ENCODE measurements at regions not wholly inside any gene's neighbourhood (a gene's known extent, or its start where the extent isn't known, plus 50 kb on each side); places are given as distances from the start of the nearest gene placed in this dataset.

GRCh38 chr15:31211353-31211752, 109.8 kb upstream of the TRPM1 start:
- no peak for TF ChIP-seq EZH2 (IDR thresholded peaks at IDR 0.05; ENCODE audit: borderline replicate concordance, low read length)
- TF ChIP-seq, protein P1, sequence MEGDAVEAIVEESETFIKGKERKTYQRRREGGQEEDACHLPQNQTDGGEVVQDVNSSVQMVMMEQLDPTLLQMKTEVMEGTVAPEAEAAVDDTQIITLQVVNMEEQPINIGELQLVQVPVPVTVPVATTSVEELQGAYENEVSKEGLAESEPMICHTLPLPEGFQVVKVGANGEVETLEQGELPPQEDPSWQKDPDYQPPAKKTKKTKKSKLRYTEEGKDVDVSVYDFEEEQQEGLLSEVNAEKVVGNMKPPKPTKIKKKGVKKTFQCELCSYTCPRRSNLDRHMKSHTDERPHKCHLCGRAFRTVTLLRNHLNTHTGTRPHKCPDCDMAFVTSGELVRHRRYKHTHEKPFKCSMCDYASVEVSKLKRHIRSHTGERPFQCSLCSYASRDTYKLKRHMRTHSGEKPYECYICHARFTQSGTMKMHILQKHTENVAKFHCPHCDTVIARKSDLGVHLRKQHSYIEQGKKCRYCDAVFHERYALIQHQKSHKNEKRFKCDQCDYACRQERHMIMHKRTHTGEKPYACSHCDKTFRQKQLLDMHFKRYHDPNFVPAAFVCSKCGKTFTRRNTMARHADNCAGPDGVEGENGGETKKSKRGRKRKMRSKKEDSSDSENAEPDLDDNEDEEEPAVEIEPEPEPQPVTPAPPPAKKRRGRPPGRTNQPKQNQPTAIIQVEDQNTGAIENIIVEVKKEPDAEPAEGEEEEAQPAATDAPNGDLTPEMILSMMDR (conservative IDR thresholded peaks at IDR 0.05 in 1 of 2, IDR thresholded peaks at IDR 0.05 in 1 of 2; ENCODE audit: extremely low read depth in 1 of 2, insufficient read depth in 1 of 2, low read depth in 1 of 2, low read length in 2 of 2) = no peak

Measured in mammary epithelial cell (primary cell).